ENCODE measurements at regions not wholly inside any gene's neighbourhood (a gene's known extent, or its start where the extent isn't known, plus 50 kb on each side); places are given as distances from the start of the nearest gene placed in this dataset.
"Not testable (repeated sequence)": the region's sequence is repeated elsewhere in the genome, so short reads cannot be mapped to it uniquely, and the experiment has no call there.

- DNase-seq (ENCODE audit: extremely low read depth in 1 of 2, low read depth in 1 of 2), result no peak
These were observed 183.4 kb upstream of the MEIS1 start for GRCh38 chr2:66251573-66251972.

- not testable (repeated sequence) for DNase-seq (ENCODE audit: extremely low read depth in 1 of 2, low read depth in 1 of 2)
These were observed 185.8 kb upstream of the MEIS1 start for GRCh38 chr2:66249089-66249488.

- not testable (repeated sequence) for DNase-seq (ENCODE audit: extremely low read depth in 1 of 2, low read depth in 1 of 2)
These were observed 191.1 kb upstream of the MEIS1 start for GRCh38 chr2:66243809-66244208.

GRCh38 chr2:66242888-66243287 lies 192.0 kb upstream of the MEIS1 start:
- DNase-seq (ENCODE audit: extremely low read depth in 1 of 2, low read depth in 1 of 2), result not testable (repeated sequence)

- DNase-seq (ENCODE audit: extremely low read depth in 1 of 2, low read depth in 1 of 2), result no peak
These were observed 192.7 kb upstream of the MEIS1 start for GRCh38 chr2:66242099-66242789.

- no peak for DNase-seq (ENCODE audit: extremely low read depth in 1 of 2, low read depth in 1 of 2)
These were observed 194.6 kb upstream of the MEIS1 start for GRCh38 chr2:66240286-66240685.

GRCh38 chr2:66239655-66240054 lies 195.3 kb upstream of the MEIS1 start:
- no peak for DNase-seq (ENCODE audit: extremely low read depth in 1 of 2, low read depth in 1 of 2)

GRCh38 chr2:66237803-66238379 lies 197.0 kb upstream of the MEIS1 start:
- DNase-seq (ENCODE audit: extremely low read depth in 1 of 2, low read depth in 1 of 2), result no peak

GRCh38 chr2:66236816-66237802 lies 197.8 kb upstream of the MEIS1 start:
- no peak for DNase-seq (ENCODE audit: extremely low read depth in 1 of 2, low read depth in 1 of 2)

GRCh38 chr2:66236067-66236685 lies 198.7 kb upstream of the MEIS1 start:
- no peak for DNase-seq (ENCODE audit: extremely low read depth in 1 of 2, low read depth in 1 of 2)

GRCh38 chr2:66235428-66235827 lies 199.5 kb upstream of the MEIS1 start:
- DNase-seq (ENCODE audit: extremely low read depth in 1 of 2, low read depth in 1 of 2), result no peak

GRCh38 chr2:66233981-66234380 lies 200.9 kb upstream of the MEIS1 start:
- no peak for DNase-seq (ENCODE audit: extremely low read depth in 1 of 2, low read depth in 1 of 2)

GRCh38 chr2:66228128-66228547 lies 206.8 kb upstream of the MEIS1 start:
- no peak for DNase-seq (ENCODE audit: extremely low read depth in 1 of 2, low read depth in 1 of 2)

GRCh38 chr2:66217039-66217585 lies 217.8 kb upstream of the MEIS1 start:
- no peak for DNase-seq (ENCODE audit: extremely low read depth in 1 of 2, low read depth in 1 of 2)

GRCh38 chr2:66212749-66213148 lies 222.2 kb upstream of the MEIS1 start:
- DNase-seq (ENCODE audit: extremely low read depth in 1 of 2, low read depth in 1 of 2), result no peak

- no peak for DNase-seq (ENCODE audit: extremely low read depth in 1 of 2, low read depth in 1 of 2)
These were observed 232.3 kb upstream of the MEIS1 start for GRCh38 chr2:66202586-66202985.

GRCh38 chr2:66201242-66201641 lies 233.7 kb upstream of the MEIS1 start:
- no peak for DNase-seq (ENCODE audit: extremely low read depth in 1 of 2, low read depth in 1 of 2)

- DNase-seq (ENCODE audit: extremely low read depth in 1 of 2, low read depth in 1 of 2), result no peak
These were observed 236.1 kb upstream of the MEIS1 start for GRCh38 chr2:66198873-66199272.

- DNase-seq (ENCODE audit: extremely low read depth in 1 of 2, low read depth in 1 of 2), result no peak
These were observed 242.0 kb upstream of the MEIS1 start for GRCh38 chr2:66192888-66193287.

GRCh38 chr2:66191311-66191710 lies 243.6 kb upstream of the MEIS1 start:
- no peak for DNase-seq (ENCODE audit: extremely low read depth in 1 of 2, low read depth in 1 of 2)

- DNase-seq (ENCODE audit: extremely low read depth in 1 of 2, low read depth in 1 of 2), result no peak
These were observed 245.4 kb upstream of the MEIS1 start for GRCh38 chr2:66189553-66189952.
